ENCODE measurements at regions not wholly inside any gene's neighbourhood (a gene's known extent, or its start where the extent isn't known, plus 50 kb on each side); places are given as distances from the start of the nearest gene placed in this dataset.

GRCh38 chr6:3646616-3647362 lies 104.7 kb downstream of the PXDC1 start:
- peaks cover 17% of the 10 kb centered on the region for H3K27me3 Mint-ChIP-seq
- no peaks in the 10 kb centered on the region for H3K9me3 Mint-ChIP-seq
- H3K36me3 ChIP-seq (ENCODE audit: insufficient read depth, low read length) = no peaks in the 10 kb centered on the region
- H3K4me1 Mint-ChIP-seq (ENCODE audit: low read depth) = no peaks in the 10 kb centered on the region
- ATAC-seq (ENCODE audit: poor library complexity) = no peak
- no peak overlapping the region for H3K27ac Mint-ChIP-seq
- CTCF ChIA-PET = no interaction called here
- no peaks in the 10 kb centered on the region for H3K36me3 Mint-ChIP-seq (ENCODE audit: low read depth)
- no peak overlapping the region for H3K4me3 ChIP-seq (ENCODE audit: low read length)
- H3K4me1 ChIP-seq (ENCODE audit: insufficient read depth, low read length) = no peaks in the 10 kb centered on the region
- intact Hi-C loops (cut with DNase I, micrococcal nuclease) = no loop called here
- no peak for DNase-seq
- no peak overlapping the region for H3K27ac ChIP-seq (ENCODE audit: low read depth in 1 of 2, low read length in 2 of 2)
- H3K9me3 ChIP-seq (ENCODE audit: control insufficient read depth in 1 of 2, insufficient read depth in 1 of 2, low read length in 2 of 2) = no peaks in the 10 kb centered on the region
- TF ChIP-seq, protein P1, sequence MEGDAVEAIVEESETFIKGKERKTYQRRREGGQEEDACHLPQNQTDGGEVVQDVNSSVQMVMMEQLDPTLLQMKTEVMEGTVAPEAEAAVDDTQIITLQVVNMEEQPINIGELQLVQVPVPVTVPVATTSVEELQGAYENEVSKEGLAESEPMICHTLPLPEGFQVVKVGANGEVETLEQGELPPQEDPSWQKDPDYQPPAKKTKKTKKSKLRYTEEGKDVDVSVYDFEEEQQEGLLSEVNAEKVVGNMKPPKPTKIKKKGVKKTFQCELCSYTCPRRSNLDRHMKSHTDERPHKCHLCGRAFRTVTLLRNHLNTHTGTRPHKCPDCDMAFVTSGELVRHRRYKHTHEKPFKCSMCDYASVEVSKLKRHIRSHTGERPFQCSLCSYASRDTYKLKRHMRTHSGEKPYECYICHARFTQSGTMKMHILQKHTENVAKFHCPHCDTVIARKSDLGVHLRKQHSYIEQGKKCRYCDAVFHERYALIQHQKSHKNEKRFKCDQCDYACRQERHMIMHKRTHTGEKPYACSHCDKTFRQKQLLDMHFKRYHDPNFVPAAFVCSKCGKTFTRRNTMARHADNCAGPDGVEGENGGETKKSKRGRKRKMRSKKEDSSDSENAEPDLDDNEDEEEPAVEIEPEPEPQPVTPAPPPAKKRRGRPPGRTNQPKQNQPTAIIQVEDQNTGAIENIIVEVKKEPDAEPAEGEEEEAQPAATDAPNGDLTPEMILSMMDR (IDR thresholded peaks at IDR 0.05) = no peak
- H3K4me3 Mint-ChIP-seq = no peak overlapping the region
- POLR2A ChIA-PET = no interaction called here
- H3K27me3 ChIP-seq (ENCODE audit: control insufficient read depth in 1 of 2, insufficient read depth in 2 of 2, low read length in 2 of 2) = peaks cover 0 to 2% of the 10 kb centered on the region in 2 experiments

- peaks cover 0 to 2% of the 10 kb centered on the region in 2 experiments for H3K27me3 ChIP-seq (ENCODE audit: control insufficient read depth in 1 of 2, insufficient read depth in 2 of 2, low read length in 2 of 2)
- CTCF ChIA-PET = interaction anchor here (0.5 kb wide), 1 partner anchor 11 kb away, joined by 3 read pairs; no protein-coding TSS in a partner anchor
- no peak overlapping the region for H3K4me3 ChIP-seq (ENCODE audit: low read length)
- H3K9me3 Mint-ChIP-seq = no peaks in the 10 kb centered on the region
- H3K27ac ChIP-seq (ENCODE audit: low read depth in 1 of 2, low read length in 2 of 2) = no peak overlapping the region
- no peak overlapping the region for H3K4me3 Mint-ChIP-seq
- H3K36me3 Mint-ChIP-seq (ENCODE audit: low read depth) = no peaks in the 10 kb centered on the region
- DNase-seq (no peak), ATAC-seq (ENCODE audit: poor library complexity) (no peak)
- H3K4me1 Mint-ChIP-seq (ENCODE audit: low read depth) = no peaks in the 10 kb centered on the region
- H3K27me3 Mint-ChIP-seq = peaks cover 24% of the 10 kb centered on the region
- no peaks in the 10 kb centered on the region for H3K4me1 ChIP-seq (ENCODE audit: insufficient read depth, low read length)
- H3K9me3 ChIP-seq (ENCODE audit: control insufficient read depth in 1 of 2, insufficient read depth in 1 of 2, low read length in 2 of 2) = no peaks in the 10 kb centered on the region
- intact Hi-C loops (cut with DNase I, micrococcal nuclease) = no loop called here
- TF ChIP-seq, protein P1 (IDR thresholded peaks at IDR 0.05) = no peak
- POLR2A ChIA-PET = no interaction called here
- H3K27ac Mint-ChIP-seq = no peak overlapping the region
- H3K36me3 ChIP-seq (ENCODE audit: insufficient read depth, low read length) = no peaks in the 10 kb centered on the region
Observed at GRCh38 chr6:3644739-3645012, 106.8 kb downstream of the PXDC1 start.

- no peaks in the 10 kb centered on the region for H3K4me1 Mint-ChIP-seq (ENCODE audit: low read depth)
- no peak overlapping the region for H3K27ac ChIP-seq (ENCODE audit: low read depth in 1 of 2, low read length in 2 of 2)
- POLR2A ChIA-PET = no interaction called here
Observed at GRCh38 chr6:3643921-3644738, 107.4 kb downstream of the PXDC1 start.

More at GRCh38 chr6:3643921-3644738, 107.4 kb downstream of the PXDC1 start:
- no peaks in the 10 kb centered on the region for H3K9me3 Mint-ChIP-seq
- DNase-seq = no peak
- TF ChIP-seq, protein P1 (IDR thresholded peaks at IDR 0.05) = no peak
- no peak for ATAC-seq (ENCODE audit: poor library complexity)
- H3K4me3 Mint-ChIP-seq = no peak overlapping the region
- no peaks in the 10 kb centered on the region for H3K4me1 ChIP-seq (ENCODE audit: insufficient read depth, low read length)
- H3K27me3 Mint-ChIP-seq = peaks cover 29% of the 10 kb centered on the region
- no peaks in the 10 kb centered on the region for H3K36me3 ChIP-seq (ENCODE audit: insufficient read depth, low read length)
- H3K27me3 ChIP-seq (ENCODE audit: control insufficient read depth in 1 of 2, insufficient read depth in 2 of 2, low read length in 2 of 2) = peaks cover 0 to 2% of the 10 kb centered on the region in 2 experiments
- H3K4me3 ChIP-seq (ENCODE audit: low read length) = no peak overlapping the region
- no peaks in the 10 kb centered on the region for H3K9me3 ChIP-seq (ENCODE audit: control insufficient read depth in 1 of 2, insufficient read depth in 1 of 2, low read length in 2 of 2)
- no peaks in the 10 kb centered on the region for H3K36me3 Mint-ChIP-seq (ENCODE audit: low read depth)
- CTCF ChIA-PET = interaction anchor here (0.5 kb wide), 1 partner anchor 12 kb away, joined by 3 read pairs; no protein-coding TSS in a partner anchor
- H3K27ac Mint-ChIP-seq = no peak overlapping the region
- intact Hi-C loops (cut with DNase I, micrococcal nuclease) = no loop called here
